Left ventricle myocardium inferior (tissue), 1 donor: ENCODE measurements at regions not wholly inside any gene's neighbourhood (a gene's known extent, or its start where the extent isn't known, plus 50 kb on each side); places are given as distances from the start of the nearest gene placed in this dataset.

Experiments used
- DNase-seq: peaks from one replicate; pipeline ENCODE4 v3.0.0-alpha.2; 2020
- H3K27ac ChIP-seq: fragments of 200-600 bp; replicated peaks from 2 replicates; pipeline ENCODE4 v1.8.0; 2021
- H3K27me3 ChIP-seq: fragments of 200-600 bp; 2 replicates; pipeline ENCODE4 v1.8.0; 2021; ENCODE audit warnings: low read depth
- H3K36me3 ChIP-seq: fragments of 200-600 bp; 2 replicates; pipeline ENCODE4 v1.8.0; 2021
- H3K4me1 ChIP-seq: fragments of 200-600 bp; 2 replicates; pipeline ENCODE4 v1.8.0; 2021
- H3K4me3 ChIP-seq: fragments of 200-600 bp; 2 replicates; pipeline ENCODE4 v1.8.0; 2021; ENCODE audit warnings: mild to moderate bottlenecking, moderate library complexity
- H3K9me3 ChIP-seq: fragments of 200-600 bp; replicated peaks from 2 replicates; pipeline ENCODE4 v1.8.0; 2021
- intact Hi-C: fragments of 100-400 bp; cut with micrococcal nuclease; formaldehyde crosslinking; loops from one replicate; pipeline ENCODE4 v1.11.0; 2022
- TF ChIP-seq, protein P1 (sequence below): fragments of 200-600 bp; IDR thresholded peaks from 2 replicates; pipeline ENCODE4 v1.8.0; 2021; ENCODE audit warnings: antibody characterized with exemption, mild to moderate bottlenecking, borderline replicate concordance
- donor health status: DM: no; HTN: yes; CAD: no; lungs with severe emphysema.

- H3K4me3 ChIP-seq = no peak overlapping the region
- intact Hi-C loops = no loop called here
- no peaks in the 10 kb centered on the region for H3K27me3 ChIP-seq
- H3K9me3 ChIP-seq = no peaks in the 10 kb centered on the region
- TF ChIP-seq, protein P1, sequence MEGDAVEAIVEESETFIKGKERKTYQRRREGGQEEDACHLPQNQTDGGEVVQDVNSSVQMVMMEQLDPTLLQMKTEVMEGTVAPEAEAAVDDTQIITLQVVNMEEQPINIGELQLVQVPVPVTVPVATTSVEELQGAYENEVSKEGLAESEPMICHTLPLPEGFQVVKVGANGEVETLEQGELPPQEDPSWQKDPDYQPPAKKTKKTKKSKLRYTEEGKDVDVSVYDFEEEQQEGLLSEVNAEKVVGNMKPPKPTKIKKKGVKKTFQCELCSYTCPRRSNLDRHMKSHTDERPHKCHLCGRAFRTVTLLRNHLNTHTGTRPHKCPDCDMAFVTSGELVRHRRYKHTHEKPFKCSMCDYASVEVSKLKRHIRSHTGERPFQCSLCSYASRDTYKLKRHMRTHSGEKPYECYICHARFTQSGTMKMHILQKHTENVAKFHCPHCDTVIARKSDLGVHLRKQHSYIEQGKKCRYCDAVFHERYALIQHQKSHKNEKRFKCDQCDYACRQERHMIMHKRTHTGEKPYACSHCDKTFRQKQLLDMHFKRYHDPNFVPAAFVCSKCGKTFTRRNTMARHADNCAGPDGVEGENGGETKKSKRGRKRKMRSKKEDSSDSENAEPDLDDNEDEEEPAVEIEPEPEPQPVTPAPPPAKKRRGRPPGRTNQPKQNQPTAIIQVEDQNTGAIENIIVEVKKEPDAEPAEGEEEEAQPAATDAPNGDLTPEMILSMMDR = no peak
- DNase-seq = no peak
- H3K36me3 ChIP-seq = no peaks in the 10 kb centered on the region
- H3K4me1 ChIP-seq = no peaks in the 10 kb centered on the region
- H3K27ac ChIP-seq = no peak overlapping the region
Observed at GRCh38 chr9:20001058-20001457, 212.2 kb upstream of the SLC24A2 start.

DNA sequence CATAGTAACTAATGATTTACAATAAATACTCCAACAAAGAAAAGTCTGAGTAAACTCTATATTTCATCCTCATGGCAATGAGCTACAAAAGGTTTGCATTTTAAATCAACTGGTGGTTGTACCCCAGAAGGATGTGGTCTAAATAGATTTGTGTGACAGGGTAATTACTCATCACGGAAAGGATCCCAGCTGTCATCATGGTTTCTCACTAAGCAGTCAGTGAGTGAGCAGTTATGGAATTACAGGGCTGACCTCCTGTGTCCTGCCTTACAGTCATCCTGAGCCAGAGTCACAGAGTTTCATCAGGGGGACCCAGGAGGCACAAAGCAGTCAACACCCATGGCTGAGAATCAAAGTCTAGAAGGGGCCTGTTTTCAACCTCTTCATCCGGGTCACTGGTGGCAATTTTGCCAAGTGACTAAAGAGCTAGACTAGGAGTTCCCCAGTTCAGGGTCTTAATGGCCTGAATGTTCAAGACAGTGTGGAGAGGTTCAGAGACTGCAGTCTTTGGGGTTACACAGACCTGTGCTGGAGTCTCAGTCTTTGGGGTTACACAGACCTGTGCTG is 210.7 kb upstream of the SLC24A2 start:
- TF ChIP-seq, protein P1 = no peak
- no peak for DNase-seq
- Histone ChIP-seq H3K4me1 (no peaks in the 10 kb centered on the region), H3K27me3 (no peaks in the 10 kb centered on the region), H3K4me3 (no peak overlapping the region), H3K36me3 (no peaks in the 10 kb centered on the region), H3K9me3 (no peaks in the 10 kb centered on the region), H3K27ac (no peak overlapping the region)
- intact Hi-C loops = no loop called here

DNA sequence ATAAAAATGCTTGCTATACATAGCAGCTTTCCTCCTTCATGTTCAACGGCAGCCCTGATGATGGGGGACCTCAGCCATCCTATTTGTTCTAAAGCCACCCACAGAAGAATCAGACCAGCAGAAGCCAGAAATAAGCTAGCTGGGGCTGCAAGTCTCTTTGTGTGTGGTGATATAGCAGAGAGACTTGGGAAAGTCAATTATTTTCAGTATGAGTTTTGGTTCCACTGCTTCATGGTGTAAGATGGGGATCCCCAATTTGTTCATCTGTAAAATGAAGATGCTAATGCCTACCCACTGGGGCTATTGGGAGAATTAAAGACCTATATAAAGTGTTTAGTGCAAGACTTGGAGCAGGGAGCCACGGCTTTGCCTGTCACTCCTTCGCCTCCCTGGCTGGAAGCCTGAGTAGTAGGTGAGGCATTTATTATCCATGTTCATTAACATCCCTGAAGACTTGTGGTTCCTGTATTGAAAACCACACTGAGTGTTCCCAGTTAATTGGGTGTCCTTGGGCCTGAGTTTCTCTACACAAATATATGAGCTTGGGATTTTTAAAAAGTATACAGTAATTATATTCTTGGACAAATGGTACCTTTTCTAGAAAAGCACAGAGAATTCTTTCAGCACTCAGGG is 210.1 kb upstream of the SLC24A2 start:
- Histone ChIP-seq H3K9me3 (no peaks in the 10 kb centered on the region), H3K4me3 (no peak overlapping the region), H3K27ac (no peak overlapping the region), H3K4me1 (no peaks in the 10 kb centered on the region), H3K27me3 (no peaks in the 10 kb centered on the region), H3K36me3 (no peaks in the 10 kb centered on the region)
- no peak for DNase-seq
- intact Hi-C loops = no loop called here
- TF ChIP-seq, protein P1 = no peak

GRCh38 chr9:19998153-19998552 is 209.3 kb upstream of the SLC24A2 start:
- H3K27ac ChIP-seq = no peak overlapping the region
- H3K4me3 ChIP-seq = no peak overlapping the region
- H3K27me3 ChIP-seq = no peaks in the 10 kb centered on the region
- no peaks in the 10 kb centered on the region for H3K9me3 ChIP-seq
- intact Hi-C loops = no loop called here
- no peaks in the 10 kb centered on the region for H3K36me3 ChIP-seq
- H3K4me1 ChIP-seq = no peaks in the 10 kb centered on the region
- TF ChIP-seq, protein P1 = no peak
- DNase-seq = no peak

DNA sequence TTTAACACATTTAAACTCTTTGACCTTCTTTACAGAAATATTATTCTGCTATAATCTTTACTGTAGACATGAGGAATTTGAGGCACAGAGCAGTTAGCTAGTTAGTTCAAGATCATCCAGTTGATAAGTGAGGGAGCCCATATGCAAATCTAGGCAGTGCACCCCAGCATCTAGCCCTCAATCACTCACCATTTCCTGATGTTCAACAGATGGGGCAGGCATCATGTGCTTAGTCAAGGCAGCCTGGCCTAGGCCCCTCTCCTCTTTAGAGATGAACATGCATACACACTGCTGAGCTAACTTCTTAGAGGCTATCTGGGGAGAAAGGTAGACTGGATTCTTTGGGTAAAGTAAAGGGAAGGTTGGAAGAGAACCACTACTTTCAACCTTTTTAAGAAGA is 206.8 kb upstream of the SLC24A2 start:
- Histone ChIP-seq H3K4me3 (no peak overlapping the region), H3K4me1 (no peaks in the 10 kb centered on the region), H3K27ac (no peak overlapping the region), H3K27me3 (no peaks in the 10 kb centered on the region), H3K36me3 (no peaks in the 10 kb centered on the region), H3K9me3 (no peaks in the 10 kb centered on the region)
- DNase-seq = no peak
- TF ChIP-seq, protein P1 = no peak
- intact Hi-C loops = no loop called here
